H1 (cell line): ENCODE measurements at regions not wholly inside any gene's neighbourhood (a gene's known extent, or its start where the extent isn't known, plus 50 kb on each side); places are given as distances from the start of the nearest gene placed in this dataset.

Experiments
- BCL11A ChIP-seq, 2 experiments: IDR thresholded peaks; one replicate each; pipeline ENCODE4 v1.6.1; 2011; ENCODE audit warnings: low read depth in 2 of 2, low read length in 2 of 2, mild to moderate bottlenecking in 2 of 2
- CHD1 ChIP-seq: IDR thresholded peaks from 2 replicates; pipeline ENCODE4 v1.6.1; 2012; ENCODE audit warnings: low read depth, low read length, improper control_type of control experiment
- CHD2 ChIP-seq: IDR thresholded peaks from 2 replicates; pipeline ENCODE4 v1.6.1; 2012; ENCODE audit warnings: low read length, improper control_type of control experiment
- CREB1 ChIP-seq: IDR thresholded peaks from 2 replicates; pipeline ENCODE4 v1.6.1; 2012; ENCODE audit warnings: inconsistent platforms
- EZH2 ChIP-seq: fragments of 200-600 bp; sonication (generic); IDR thresholded peaks from 2 replicates; pipeline ENCODE4 v1.7.1; 2012; ENCODE audit warnings: low read depth, mild to moderate bottlenecking, moderate library complexity, low read length, inconsistent platforms; ENCODE audit not compliant: severe bottlenecking
- KDM5A ChIP-seq: fragments of 200-600 bp; IDR thresholded peaks from 2 replicates; pipeline ENCODE4 v1.7.1; 2012; ENCODE audit warnings: mild to moderate bottlenecking, low read length, inconsistent platforms, mixed read lengths
- PHF8 ChIP-seq: fragments of 200-600 bp; sonication (generic); conservative IDR thresholded peaks from 2 replicates; pipeline ENCODE4 v1.7.1; 2012; ENCODE audit warnings: low read depth, mild to moderate bottlenecking, inconsistent platforms, low read length, moderate library complexity
- POLR2A ChIP-seq, 2 experiments: IDR thresholded peaks; 1 replicate in 1 of 2; 2 replicates in 1 of 2; pipeline ENCODE4 v1.6.1; 2011; ENCODE audit warnings: low read depth in 2 of 2, low read length in 2 of 2, mild to moderate bottlenecking in 2 of 2; ENCODE audit errors: control extremely low read depth in 1 of 2
- POLR2AphosphoS5 ChIP-seq: IDR thresholded peaks from 2 replicates; pipeline ENCODE4 v1.6.1; 2011; ENCODE audit warnings: low read depth, low read length
- RAD21 ChIP-seq, 2 experiments: IDR thresholded peaks in 1 of 2; conservative IDR thresholded peaks in 1 of 2; 2 replicates each; pipeline ENCODE4 v1.6.1; 2011; ENCODE audit warnings: low read depth in 2 of 2, low read length in 2 of 2, improper control_type of control experiment in 1 of 2, inconsistent platforms in 1 of 2, mild to moderate bottlenecking in 1 of 2, moderate library complexity in 1 of 2
- SIRT6 ChIP-seq: IDR thresholded peaks from one replicate; pipeline ENCODE4 v1.7.1; 2012; ENCODE audit warnings: low read length, inconsistent platforms
- USF2 ChIP-seq: IDR thresholded peaks from 2 replicates; pipeline ENCODE4 v1.6.1; 2011; ENCODE audit warnings: low read length, improper control_type of control experiment
- YY1 ChIP-seq: IDR thresholded peaks from 2 replicates; pipeline ENCODE4 v1.6.1; 2011; ENCODE audit warnings: low read depth, mild to moderate bottlenecking, low read length
- TF ChIP-seq, protein P1 (sequence below), 3 experiments: IDR thresholded peaks; 1 replicate in 2 of 3; 2 replicates in 1 of 3; pipeline versions ENCODE4 v1.5.1 to v1.6.1; 2011; ENCODE audit warnings: low read length in 3 of 3, mild to moderate bottlenecking in 3 of 3, inconsistent platforms in 2 of 3, low read depth in 1 of 3, moderate library complexity in 1 of 3; ENCODE audit not compliant: insufficient read depth in 1 of 3; ENCODE audit errors: control extremely low read depth in 1 of 3

DNA sequence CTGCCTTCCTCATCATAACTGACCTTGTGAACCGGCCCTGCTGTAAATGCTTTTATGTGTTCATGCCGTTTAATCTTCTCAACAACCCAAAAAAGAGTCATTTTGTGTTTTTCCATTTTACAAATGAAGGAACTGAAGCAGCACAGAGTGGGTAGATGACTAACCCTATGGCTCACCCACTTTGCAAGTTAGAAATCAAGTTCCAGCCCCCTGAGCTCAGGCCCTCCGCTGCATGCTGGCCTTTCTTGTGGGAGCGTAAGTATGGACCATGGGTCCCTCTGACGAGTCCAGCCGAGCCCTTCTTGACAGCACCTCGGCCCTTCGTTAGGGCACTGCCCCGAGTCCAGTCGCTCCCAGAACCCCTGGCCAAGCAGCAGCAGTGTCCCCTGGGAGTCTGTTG, 194.6 kb downstream of the GLI2 start:
- TF ChIP-seq CREB1 = no peak
- TF ChIP-seq, protein P1, sequence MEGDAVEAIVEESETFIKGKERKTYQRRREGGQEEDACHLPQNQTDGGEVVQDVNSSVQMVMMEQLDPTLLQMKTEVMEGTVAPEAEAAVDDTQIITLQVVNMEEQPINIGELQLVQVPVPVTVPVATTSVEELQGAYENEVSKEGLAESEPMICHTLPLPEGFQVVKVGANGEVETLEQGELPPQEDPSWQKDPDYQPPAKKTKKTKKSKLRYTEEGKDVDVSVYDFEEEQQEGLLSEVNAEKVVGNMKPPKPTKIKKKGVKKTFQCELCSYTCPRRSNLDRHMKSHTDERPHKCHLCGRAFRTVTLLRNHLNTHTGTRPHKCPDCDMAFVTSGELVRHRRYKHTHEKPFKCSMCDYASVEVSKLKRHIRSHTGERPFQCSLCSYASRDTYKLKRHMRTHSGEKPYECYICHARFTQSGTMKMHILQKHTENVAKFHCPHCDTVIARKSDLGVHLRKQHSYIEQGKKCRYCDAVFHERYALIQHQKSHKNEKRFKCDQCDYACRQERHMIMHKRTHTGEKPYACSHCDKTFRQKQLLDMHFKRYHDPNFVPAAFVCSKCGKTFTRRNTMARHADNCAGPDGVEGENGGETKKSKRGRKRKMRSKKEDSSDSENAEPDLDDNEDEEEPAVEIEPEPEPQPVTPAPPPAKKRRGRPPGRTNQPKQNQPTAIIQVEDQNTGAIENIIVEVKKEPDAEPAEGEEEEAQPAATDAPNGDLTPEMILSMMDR (IDR thresholded peaks at IDR 0.05; ENCODE audit: control extremely low read depth in 1 of 3, insufficient read depth in 1 of 3, low read depth in 1 of 3, low read length in 3 of 3) = no peak
- TF ChIP-seq POLR2A (IDR thresholded peaks at IDR 0.05; ENCODE audit: control extremely low read depth in 1 of 2, low read depth in 2 of 2, low read length in 2 of 2) = no peak
- TF ChIP-seq SIRT6 = no peak
- no peak for TF ChIP-seq RAD21 (IDR thresholded peaks at IDR 0.05 in 1 of 2, conservative IDR thresholded peaks at IDR 0.05 in 1 of 2; ENCODE audit: low read depth in 2 of 2, low read length in 2 of 2)
- no peak for TF ChIP-seq CHD2
- no peak for TF ChIP-seq EZH2
- TF ChIP-seq PHF8 = no peak
- no peak for TF ChIP-seq POLR2AphosphoS5
- TF ChIP-seq YY1 = no peak
- no peak for TF ChIP-seq BCL11A (IDR thresholded peaks at IDR 0.05; ENCODE audit: low read depth in 2 of 2, low read length in 2 of 2)
- no peak for TF ChIP-seq CHD1
- TF ChIP-seq KDM5A = no peak
- no peak for TF ChIP-seq USF2
